DMS79 (cell line): ENCODE measurements at regions not wholly inside any gene's neighbourhood (a gene's known extent, or its start where the extent isn't known, plus 50 kb on each side); places are given as distances from the start of the nearest gene placed in this dataset.
"Not testable (repeated sequence)": the region's sequence is repeated elsewhere in the genome, so short reads cannot be mapped to it uniquely, and the experiment has no call there.

Source experiments
- DNase-seq: peaks from one replicate; lab custom pipeline; 2025; lab: John Stamatoyannopoulos, UW

GRCh38 chrX:54615109-54615508 lies 85.1 kb downstream of the GNL3L start:
- no peak for DNase-seq

- no peak for DNase-seq
These were observed 103.6 kb downstream of the GNL3L start for GRCh38 chrX:54633641-54634040.

- DNase-seq = no peak
These were observed 109.0 kb downstream of the GNL3L start for GRCh38 chrX:54639018-54639345.

- DNase-seq = peak; percentile 87
These were observed 109.5 kb downstream of the GNL3L start for GRCh38 chrX:54639346-54640102.

- no peak for DNase-seq
These were observed 110.2 kb downstream of the GNL3L start for GRCh38 chrX:54640103-54640690.

GRCh38 chrX:54640736-54641135 lies 110.7 kb downstream of the GNL3L start:
- DNase-seq = no peak

- DNase-seq = no peak
These were observed 111.5 kb downstream of the GNL3L start for GRCh38 chrX:54641530-54641929.

- DNase-seq = not testable (repeated sequence)
These were observed 117.6 kb downstream of the GNL3L start for GRCh38 chrX:54647607-54648006.

GRCh38 chrX:54659547-54659946 lies 129.5 kb downstream of the GNL3L start:
- DNase-seq = no peak

- DNase-seq = no peak
These were observed 122.3 kb downstream of the ITIH6 start for GRCh38 chrX:54675762-54676161.

- no peak for DNase-seq
These were observed 102.8 kb downstream of the ITIH6 start for GRCh38 chrX:54695231-54695630.

- DNase-seq = no peak
These were observed 102.1 kb downstream of the ITIH6 start for GRCh38 chrX:54695816-54696487.
